ENCODE measurements at regions not wholly inside any gene's neighbourhood (a gene's known extent, or its start where the extent isn't known, plus 50 kb on each side); places are given as distances from the start of the nearest gene placed in this dataset.

GRCh38 chr2:47251404-47251675 lies 75.0 kb upstream of the CALM2 start:
- H3K36me3 ChIP-seq (ENCODE audit: control insufficient read depth, insufficient read depth, low read length): no peaks in the 10 kb centered on the region
- no peaks in the 10 kb centered on the region for H3K79me1 ChIP-seq (ENCODE audit: low read depth in 1 of 2, low read length in 2 of 2)
- H3K9me1 ChIP-seq (ENCODE audit: insufficient read depth, low read length): no peaks in the 10 kb centered on the region; the same call in 1 of the 2 replicates
- dilution Hi-C loops (cut with HindIII; ENCODE audit: low sequenced_read_pairs, unreplicated experiment) (no loop called here), intact Hi-C loops (cut with micrococcal nuclease) (no loop called here), in situ Hi-C loops (cut with MboI; ENCODE audit: low sequenced_read_pairs) (no loop called here)
- ChIA-PET CTCF (no interaction called here), POLR2A (ENCODE audit: unreplicated experiment) (no interaction called here)
- H3K4ac ChIP-seq (ENCODE audit: low read depth, low read length): no peak overlapping the region
- H3K56ac ChIP-seq (ENCODE audit: extremely low read depth, insufficient read depth, low read length): no peak overlapping the region
- no peak overlapping the region for H3K27ac ChIP-seq (ENCODE audit: insufficient read depth, low read length)
- no peak overlapping the region for H3K9ac ChIP-seq (ENCODE audit: low read depth, low read length)
- H2AK5ac ChIP-seq (ENCODE audit: low read depth, low read length): peak overlapping the region; percentile 77; the same call in 1 of the 2 replicates
- no peak overlapping the region for H2AFZ ChIP-seq (replicated peaks; ENCODE audit: low read length, poor library complexity)
- BruUV-seq (replicated peaks): no TSS peak
- DNase-seq (no peak), ATAC-seq (ENCODE audit: low read depth) (no peak)
- no peak overlapping the region for H4K5ac ChIP-seq (ENCODE audit: low read depth, low read length)
- H3K23ac ChIP-seq (ENCODE audit: low read depth, low read length): no peak overlapping the region
- H2BK5ac ChIP-seq (ENCODE audit: low read depth, low read length, poor library complexity, severe bottlenecking): no peak overlapping the region
- H3K27me3 ChIP-seq (ENCODE audit: control insufficient read depth, insufficient read depth, low read length): no peaks in the 10 kb centered on the region
- TF ChIP-seq, protein P1, sequence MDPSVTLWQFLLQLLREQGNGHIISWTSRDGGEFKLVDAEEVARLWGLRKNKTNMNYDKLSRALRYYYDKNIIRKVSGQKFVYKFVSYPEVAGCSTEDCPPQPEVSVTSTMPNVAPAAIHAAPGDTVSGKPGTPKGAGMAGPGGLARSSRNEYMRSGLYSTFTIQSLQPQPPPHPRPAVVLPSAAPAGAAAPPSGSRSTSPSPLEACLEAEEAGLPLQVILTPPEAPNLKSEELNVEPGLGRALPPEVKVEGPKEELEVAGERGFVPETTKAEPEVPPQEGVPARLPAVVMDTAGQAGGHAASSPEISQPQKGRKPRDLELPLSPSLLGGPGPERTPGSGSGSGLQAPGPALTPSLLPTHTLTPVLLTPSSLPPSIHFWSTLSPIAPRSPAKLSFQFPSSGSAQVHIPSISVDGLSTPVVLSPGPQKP (IDR thresholded peaks at IDR 0.05; ENCODE audit: borderline replicate concordance, low read depth, low read length): no peak
- TF ChIP-seq BHLHE40 (IDR thresholded peaks at IDR 0.05; ENCODE audit: low read depth, low read length): no peak
- no peak for TF ChIP-seq NFE2L2 (IDR thresholded peaks at IDR 0.05; ENCODE audit: low read depth, low read length)
- TF ChIP-seq CEBPB (IDR thresholded peaks at IDR 0.05; ENCODE audit: low read depth, low read length): no peak
- no peak for TF ChIP-seq MAFK (IDR thresholded peaks at IDR 0.05; ENCODE audit: low read depth, low read length)
- TF ChIP-seq, protein P2, sequence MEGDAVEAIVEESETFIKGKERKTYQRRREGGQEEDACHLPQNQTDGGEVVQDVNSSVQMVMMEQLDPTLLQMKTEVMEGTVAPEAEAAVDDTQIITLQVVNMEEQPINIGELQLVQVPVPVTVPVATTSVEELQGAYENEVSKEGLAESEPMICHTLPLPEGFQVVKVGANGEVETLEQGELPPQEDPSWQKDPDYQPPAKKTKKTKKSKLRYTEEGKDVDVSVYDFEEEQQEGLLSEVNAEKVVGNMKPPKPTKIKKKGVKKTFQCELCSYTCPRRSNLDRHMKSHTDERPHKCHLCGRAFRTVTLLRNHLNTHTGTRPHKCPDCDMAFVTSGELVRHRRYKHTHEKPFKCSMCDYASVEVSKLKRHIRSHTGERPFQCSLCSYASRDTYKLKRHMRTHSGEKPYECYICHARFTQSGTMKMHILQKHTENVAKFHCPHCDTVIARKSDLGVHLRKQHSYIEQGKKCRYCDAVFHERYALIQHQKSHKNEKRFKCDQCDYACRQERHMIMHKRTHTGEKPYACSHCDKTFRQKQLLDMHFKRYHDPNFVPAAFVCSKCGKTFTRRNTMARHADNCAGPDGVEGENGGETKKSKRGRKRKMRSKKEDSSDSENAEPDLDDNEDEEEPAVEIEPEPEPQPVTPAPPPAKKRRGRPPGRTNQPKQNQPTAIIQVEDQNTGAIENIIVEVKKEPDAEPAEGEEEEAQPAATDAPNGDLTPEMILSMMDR (conservative IDR thresholded peaks at IDR 0.05; ENCODE audit: low read depth, low read length): no peak
- TF ChIP-seq CHD1 (IDR thresholded peaks at IDR 0.05; ENCODE audit: low read depth, low read length): no peak
- no peak for TF ChIP-seq FOS (IDR thresholded peaks at IDR 0.05; ENCODE audit: low read depth, low read length)
- TF ChIP-seq, protein P3, sequence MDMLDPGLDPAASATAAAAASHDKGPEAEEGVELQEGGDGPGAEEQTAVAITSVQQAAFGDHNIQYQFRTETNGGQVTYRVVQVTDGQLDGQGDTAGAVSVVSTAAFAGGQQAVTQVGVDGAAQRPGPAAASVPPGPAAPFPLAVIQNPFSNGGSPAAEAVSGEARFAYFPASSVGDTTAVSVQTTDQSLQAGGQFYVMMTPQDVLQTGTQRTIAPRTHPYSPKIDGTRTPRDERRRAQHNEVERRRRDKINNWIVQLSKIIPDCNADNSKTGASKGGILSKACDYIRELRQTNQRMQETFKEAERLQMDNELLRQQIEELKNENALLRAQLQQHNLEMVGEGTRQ (IDR thresholded peaks at IDR 0.05; ENCODE audit: low read depth, low read length): no peak
- H2BK15ac ChIP-seq (ENCODE audit: low read depth, low read length): no peak overlapping the region
- no peaks in the 10 kb centered on the region for H4K20me1 ChIP-seq (ENCODE audit: insufficient read depth, low read length)
- no peak overlapping the region for H3K4me2 ChIP-seq (ENCODE audit: low read depth, low read length)
- peaks cover 3% of the 10 kb centered on the region for H3K4me1 ChIP-seq (ENCODE audit: control insufficient read depth, insufficient read depth, low read length)
- H4K8ac ChIP-seq (ENCODE audit: low read depth in 2 of 2, low read length in 2 of 2): no peak overlapping the region
- H3K14ac ChIP-seq (replicated peaks; ENCODE audit: low read depth, low read length): no peak overlapping the region
- H3K18ac ChIP-seq (ENCODE audit: low read depth, low read length): no peak overlapping the region
- H2AK9ac ChIP-seq (replicated peaks; ENCODE audit: low read depth, low read length, poor library complexity): no peak overlapping the region
- no peaks in the 10 kb centered on the region for H3K9me3 ChIP-seq (ENCODE audit: control insufficient read depth, insufficient read depth, low read length)
- H2BK20ac ChIP-seq (ENCODE audit: low read depth, low read length): no peak overlapping the region
- H3K4me3 ChIP-seq (ENCODE audit: insufficient read depth, low read depth, low read length): no peak overlapping the region
- WGBS, 2 experiments (ENCODE audit: extremely low coverage in 2 of 2, insufficient read length in 1 of 2): no CpG with 5 or more reads among the region's 3 CpGs
- no peak overlapping the region for H2BK120ac ChIP-seq (ENCODE audit: low read depth, low read length)
- H4K91ac ChIP-seq (ENCODE audit: insufficient read depth, low read depth, low read length): no peak overlapping the region

All from IMR-90 (cell line).